OCI-LY7 (cell line): ENCODE measurements at regions not wholly inside any gene's neighbourhood (a gene's known extent, or its start where the extent isn't known, plus 50 kb on each side); places are given as distances from the start of the nearest gene placed in this dataset.

Experiments used
- BruUV-seq: library from RNA; stranded (reverse); fragments of 400-500 nt; replicated peaks from 2 replicates; lab custom pipeline; 2021; lab: Mats Ljungman, UMichigan
- CTCF ChIA-PET: fragments of 300-600 bp; sonication (Branson Sonifier 250); formaldehyde crosslinking; loops from one replicate; lab custom pipeline; 2022; ENCODE audit warnings: antibody characterized with exemption; ENCODE audit not compliant: unreplicated experiment; lab: Charles Lee
- POLR2A ChIA-PET: fragments of 300-600 bp; sonication (Branson Sonifier 250); formaldehyde crosslinking; loops from one replicate; lab custom pipeline; 2022; ENCODE audit warnings: antibody characterized with exemption; lab: Charles Lee
- DNase-seq: peaks from one replicate; pipeline ENCODE4 v3.0.0-alpha.2; 2015; ENCODE audit warnings: low spot score
- H2AFZ ChIP-seq: fragments of 200-600 bp; sonication (generic), shearing (Covaris generic); 2 replicates; pipeline ENCODE4 v1.6.1; 2014; ENCODE audit warnings: mild to moderate bottlenecking, antibody characterized with exemption, low read length, moderate library complexity
- H3K27ac ChIP-seq: fragments of 200-600 bp; sonication (generic); 2 replicates; pipeline ENCODE4 v1.5.1; 2014; ENCODE audit warnings: mixed run types, low read depth, mild to moderate bottlenecking, moderate library complexity, low read length, inconsistent platforms; ENCODE audit not compliant: poor library complexity, severe bottlenecking
- H3K36me3 ChIP-seq: fragments of 200-600 bp; sonication (generic); 2 replicates; pipeline ENCODE4 v1.6.1; 2014; ENCODE audit warnings: mild to moderate bottlenecking, antibody characterized with exemption, low read length, moderate library complexity, mixed read lengths; ENCODE audit not compliant: insufficient read depth
- H3K4me1 ChIP-seq: fragments of 200-600 bp; sonication (generic); 2 replicates; pipeline ENCODE4 v1.5.1; 2014; ENCODE audit warnings: mild to moderate bottlenecking, low read length; ENCODE audit not compliant: insufficient read depth, poor library complexity, severe bottlenecking
- H3K4me2 ChIP-seq: fragments of 200-600 bp; sonication (generic); 2 replicates; pipeline ENCODE4 v1.6.1; 2014; ENCODE audit warnings: mild to moderate bottlenecking, low read length
- H3K4me3 ChIP-seq: fragments of 200-600 bp; sonication (generic); 2 replicates; pipeline ENCODE4 v1.5.1; 2014; ENCODE audit warnings: mild to moderate bottlenecking, low read depth, low read length; ENCODE audit not compliant: poor library complexity, severe bottlenecking
- H3K79me2 ChIP-seq: fragments of 200-600 bp; sonication (generic); 2 replicates; pipeline ENCODE4 v1.6.1; 2016; ENCODE audit warnings: low read depth, mild to moderate bottlenecking, low read length, moderate library complexity, mixed read lengths; ENCODE audit not compliant: insufficient read depth
- H3K9me2 ChIP-seq: fragments of 200-600 bp; sonication (generic); 2 replicates; pipeline ENCODE4 v1.6.1; 2016; ENCODE audit warnings: mild to moderate bottlenecking, low read length, mixed read lengths; ENCODE audit not compliant: insufficient read depth
- H3K9me3 ChIP-seq: fragments of 200-600 bp; sonication (generic); 2 replicates; pipeline ENCODE4 v1.6.1; 2014; ENCODE audit warnings: mild to moderate bottlenecking, mixed run types, low read length, mixed read lengths
- H4K20me1 ChIP-seq: fragments of 200-600 bp; sonication (generic); 2 replicates; pipeline ENCODE4 v1.6.1; 2014; ENCODE audit warnings: mild to moderate bottlenecking, antibody characterized with exemption, low read length, moderate library complexity, mixed read lengths; ENCODE audit not compliant: insufficient read depth
- EZH2phosphoT487 ChIP-seq: fragments of 200-600 bp; sonication (generic); IDR thresholded peaks from 2 replicates; pipeline ENCODE4 v1.6.1; 2018; ENCODE audit warnings: low read depth, borderline replicate concordance, mild to moderate bottlenecking, mixed run types, antibody characterized with exemption, low read length, moderate library complexity, mixed read lengths
- intact Hi-C: fragments of 100-400 bp; cut with micrococcal nuclease; formaldehyde crosslinking; loops from one replicate; pipeline ENCODE4 v1.10.0; 2022; ENCODE audit not compliant: unreplicated experiment
- TF ChIP-seq, protein P1 (sequence below): fragments of 200-600 bp; sonication (generic); conservative IDR thresholded peaks from 2 replicates; pipeline ENCODE4 v1.5.1; 2014; ENCODE audit warnings: mild to moderate bottlenecking, antibody characterized with exemption, low read length, moderate library complexity, mixed read lengths

DNA sequence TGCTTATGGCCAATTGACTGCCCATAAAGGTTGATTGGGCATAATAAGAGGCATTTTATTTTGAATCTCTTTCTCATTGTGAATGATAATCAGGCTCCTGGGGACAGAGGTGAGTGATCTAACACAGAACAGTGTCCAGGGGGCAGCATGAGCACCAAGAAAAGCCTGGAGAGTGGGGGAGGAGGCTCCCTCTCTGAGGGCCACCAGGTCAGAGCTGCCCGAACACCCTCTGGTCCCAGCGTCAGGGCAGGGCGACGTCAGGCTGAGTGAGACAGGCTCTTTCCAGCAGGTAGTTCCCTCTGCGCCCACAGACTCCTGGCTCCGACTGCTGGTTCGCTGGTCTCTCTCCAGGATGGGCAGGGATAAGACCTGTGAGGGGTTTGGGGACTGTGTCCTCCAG lies 250.2 kb upstream of the C1orf174 start:
- no peaks in the 10 kb centered on the region for H3K36me3 ChIP-seq
- no TSS peak for BruUV-seq
- no peaks in the 10 kb centered on the region for H3K9me2 ChIP-seq
- ChIA-PET CTCF (no interaction called here), POLR2A (no interaction called here)
- H3K27ac ChIP-seq, result no peak overlapping the region
- H3K4me1 ChIP-seq, result no peaks in the 10 kb centered on the region
- H2AFZ ChIP-seq, result no peak overlapping the region
- no peak overlapping the region for H3K4me2 ChIP-seq
- no peaks in the 10 kb centered on the region for H4K20me1 ChIP-seq
- H3K79me2 ChIP-seq, result no peaks in the 10 kb centered on the region
- intact Hi-C loops, result no loop called here
- no peak for TF ChIP-seq EZH2phosphoT487
- TF ChIP-seq, protein P1, sequence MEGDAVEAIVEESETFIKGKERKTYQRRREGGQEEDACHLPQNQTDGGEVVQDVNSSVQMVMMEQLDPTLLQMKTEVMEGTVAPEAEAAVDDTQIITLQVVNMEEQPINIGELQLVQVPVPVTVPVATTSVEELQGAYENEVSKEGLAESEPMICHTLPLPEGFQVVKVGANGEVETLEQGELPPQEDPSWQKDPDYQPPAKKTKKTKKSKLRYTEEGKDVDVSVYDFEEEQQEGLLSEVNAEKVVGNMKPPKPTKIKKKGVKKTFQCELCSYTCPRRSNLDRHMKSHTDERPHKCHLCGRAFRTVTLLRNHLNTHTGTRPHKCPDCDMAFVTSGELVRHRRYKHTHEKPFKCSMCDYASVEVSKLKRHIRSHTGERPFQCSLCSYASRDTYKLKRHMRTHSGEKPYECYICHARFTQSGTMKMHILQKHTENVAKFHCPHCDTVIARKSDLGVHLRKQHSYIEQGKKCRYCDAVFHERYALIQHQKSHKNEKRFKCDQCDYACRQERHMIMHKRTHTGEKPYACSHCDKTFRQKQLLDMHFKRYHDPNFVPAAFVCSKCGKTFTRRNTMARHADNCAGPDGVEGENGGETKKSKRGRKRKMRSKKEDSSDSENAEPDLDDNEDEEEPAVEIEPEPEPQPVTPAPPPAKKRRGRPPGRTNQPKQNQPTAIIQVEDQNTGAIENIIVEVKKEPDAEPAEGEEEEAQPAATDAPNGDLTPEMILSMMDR, result no peak
- H3K9me3 ChIP-seq, result no peaks in the 10 kb centered on the region
- DNase-seq, result no peak
- no peak overlapping the region for H3K4me3 ChIP-seq

DNA sequence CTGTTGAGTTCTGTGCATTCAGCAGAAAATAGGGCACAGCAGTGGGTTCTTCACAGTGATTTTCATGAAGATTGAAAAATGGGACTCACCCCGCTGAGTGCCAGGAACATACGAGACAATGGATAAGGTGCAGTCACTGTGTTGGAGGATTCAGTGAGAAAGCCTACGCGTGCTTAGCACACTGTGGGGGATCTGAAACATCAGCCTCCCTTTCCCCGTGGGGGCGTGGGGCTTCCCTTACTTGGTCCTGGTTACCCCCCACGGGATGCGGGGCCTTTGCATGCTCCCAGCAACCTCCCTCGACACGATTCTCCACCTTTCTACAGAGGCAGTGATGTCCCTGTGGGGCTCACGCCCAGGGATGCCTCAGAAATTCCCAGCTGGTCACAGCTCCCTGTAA lies 252.2 kb upstream of the C1orf174 start:
- H2AFZ ChIP-seq, result no peak overlapping the region
- POLR2A ChIA-PET, result no interaction called here
- no peaks in the 10 kb centered on the region for H4K20me1 ChIP-seq
- no peak overlapping the region for H3K4me2 ChIP-seq
- H3K4me1 ChIP-seq, result no peaks in the 10 kb centered on the region
- CTCF ChIA-PET, result no interaction called here
- no peak for DNase-seq
- H3K4me3 ChIP-seq, result no peak overlapping the region
- H3K36me3 ChIP-seq, result no peaks in the 10 kb centered on the region
- no peaks in the 10 kb centered on the region for H3K9me3 ChIP-seq
- no peak for TF ChIP-seq EZH2phosphoT487
- no TSS peak for BruUV-seq
- no peaks in the 10 kb centered on the region for H3K79me2 ChIP-seq
- no peaks in the 10 kb centered on the region for H3K9me2 ChIP-seq
- no peak overlapping the region for H3K27ac ChIP-seq
- intact Hi-C loops, result no loop called here

DNA sequence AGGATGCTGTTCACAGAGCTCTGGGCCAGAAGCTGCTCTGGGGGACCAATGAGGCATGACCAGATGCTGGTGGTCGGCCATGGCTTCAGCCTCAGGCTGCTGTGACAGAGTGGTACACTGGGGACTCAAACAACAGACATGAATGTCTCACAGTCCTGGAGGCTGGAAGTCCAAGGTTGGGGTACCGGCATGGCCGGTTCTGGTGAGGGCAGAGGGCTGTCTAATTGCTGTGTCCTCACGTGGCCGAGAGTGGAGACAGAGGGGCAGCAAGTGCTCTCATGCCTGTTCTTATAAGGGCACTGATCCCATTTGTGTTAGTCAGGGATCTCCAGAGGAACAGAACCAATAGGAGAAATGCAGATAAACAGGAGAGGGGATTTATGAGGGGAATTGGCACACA lies 253.5 kb upstream of the C1orf174 start:
- POLR2A ChIA-PET, result no interaction called here
- Histone ChIP-seq H3K4me1 (no peaks in the 10 kb centered on the region), H3K79me2 (no peaks in the 10 kb centered on the region), H4K20me1 (no peaks in the 10 kb centered on the region), H2AFZ (no peak overlapping the region), H3K36me3 (no peaks in the 10 kb centered on the region), H3K9me3 (no peaks in the 10 kb centered on the region), H3K27ac (no peak overlapping the region), H3K4me3 (no peak overlapping the region), H3K9me2 (no peaks in the 10 kb centered on the region), H3K4me2 (no peak overlapping the region)
- no peak for DNase-seq
- BruUV-seq, result no TSS peak
- TF ChIP-seq EZH2phosphoT487, result no peak
- TF ChIP-seq, protein P1, result no peak
- intact Hi-C loops, result no loop called here
- CTCF ChIA-PET, result no interaction called here
